ENCODE measurements at regions not wholly inside any gene's neighbourhood (a gene's known extent, or its start where the extent isn't known, plus 50 kb on each side); places are given as distances from the start of the nearest gene placed in this dataset.

DNA sequence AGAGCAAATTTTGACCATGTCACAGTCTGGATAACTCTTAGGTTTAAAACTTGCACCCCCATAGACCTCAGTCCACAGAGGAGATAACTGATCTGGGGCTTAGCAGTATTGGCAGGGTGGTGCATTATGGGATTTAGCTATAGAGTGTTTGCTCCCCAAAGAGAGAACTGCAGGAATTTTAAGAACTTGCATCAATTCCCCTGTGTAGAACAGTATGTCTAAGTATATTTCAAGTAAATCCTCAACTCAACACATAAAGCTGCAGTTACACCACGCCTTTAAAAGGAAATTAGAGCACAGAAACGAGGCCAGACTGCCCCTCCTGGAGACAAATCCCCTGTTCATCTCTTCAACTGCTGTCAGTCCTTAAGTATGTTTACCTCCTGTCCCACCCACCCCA lies 144.9 kb downstream of the TRMT11 start:
- TF ChIP-seq, protein P1, sequence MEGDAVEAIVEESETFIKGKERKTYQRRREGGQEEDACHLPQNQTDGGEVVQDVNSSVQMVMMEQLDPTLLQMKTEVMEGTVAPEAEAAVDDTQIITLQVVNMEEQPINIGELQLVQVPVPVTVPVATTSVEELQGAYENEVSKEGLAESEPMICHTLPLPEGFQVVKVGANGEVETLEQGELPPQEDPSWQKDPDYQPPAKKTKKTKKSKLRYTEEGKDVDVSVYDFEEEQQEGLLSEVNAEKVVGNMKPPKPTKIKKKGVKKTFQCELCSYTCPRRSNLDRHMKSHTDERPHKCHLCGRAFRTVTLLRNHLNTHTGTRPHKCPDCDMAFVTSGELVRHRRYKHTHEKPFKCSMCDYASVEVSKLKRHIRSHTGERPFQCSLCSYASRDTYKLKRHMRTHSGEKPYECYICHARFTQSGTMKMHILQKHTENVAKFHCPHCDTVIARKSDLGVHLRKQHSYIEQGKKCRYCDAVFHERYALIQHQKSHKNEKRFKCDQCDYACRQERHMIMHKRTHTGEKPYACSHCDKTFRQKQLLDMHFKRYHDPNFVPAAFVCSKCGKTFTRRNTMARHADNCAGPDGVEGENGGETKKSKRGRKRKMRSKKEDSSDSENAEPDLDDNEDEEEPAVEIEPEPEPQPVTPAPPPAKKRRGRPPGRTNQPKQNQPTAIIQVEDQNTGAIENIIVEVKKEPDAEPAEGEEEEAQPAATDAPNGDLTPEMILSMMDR (IDR thresholded peaks at IDR 0.05): no peak
- TF ChIP-seq POLR2AphosphoS5 (IDR thresholded peaks at IDR 0.05): no peak
- TF ChIP-seq POLR2A (IDR thresholded peaks at IDR 0.05): no peak
